Astrocyte of the spinal cord (primary cell): ENCODE measurements at regions not wholly inside any gene's neighbourhood (a gene's known extent, or its start where the extent isn't known, plus 50 kb on each side); places are given as distances from the start of the nearest gene placed in this dataset.

Experiments used
- DNase-seq: peaks from one replicate; pipeline ENCODE4 v3.0.0; 2011; ENCODE audit warnings: low read depth, low spot score
- H3K4me3 ChIP-seq: 2 replicates; pipeline ENCODE4 v1.5.1; 2011; ENCODE audit warnings: low read depth, mild to moderate bottlenecking, low read length, moderate library complexity
- in situ Hi-C: cut with HindIII; loops from 2 replicates; pipeline ENCODE4 v1.10.0; 2017; ENCODE audit warnings: low sequenced_read_pairs
- TF ChIP-seq, protein P1 (sequence below): IDR thresholded peaks from 2 replicates; pipeline ENCODE4 v1.5.1; 2012; ENCODE audit warnings: low read depth, mild to moderate bottlenecking, low read length, inconsistent platforms

GRCh38 chr5:23639326-23639725 lies 131.9 kb downstream of the PRDM9 start:
- in situ Hi-C loops, result no loop called here
- TF ChIP-seq, protein P1, sequence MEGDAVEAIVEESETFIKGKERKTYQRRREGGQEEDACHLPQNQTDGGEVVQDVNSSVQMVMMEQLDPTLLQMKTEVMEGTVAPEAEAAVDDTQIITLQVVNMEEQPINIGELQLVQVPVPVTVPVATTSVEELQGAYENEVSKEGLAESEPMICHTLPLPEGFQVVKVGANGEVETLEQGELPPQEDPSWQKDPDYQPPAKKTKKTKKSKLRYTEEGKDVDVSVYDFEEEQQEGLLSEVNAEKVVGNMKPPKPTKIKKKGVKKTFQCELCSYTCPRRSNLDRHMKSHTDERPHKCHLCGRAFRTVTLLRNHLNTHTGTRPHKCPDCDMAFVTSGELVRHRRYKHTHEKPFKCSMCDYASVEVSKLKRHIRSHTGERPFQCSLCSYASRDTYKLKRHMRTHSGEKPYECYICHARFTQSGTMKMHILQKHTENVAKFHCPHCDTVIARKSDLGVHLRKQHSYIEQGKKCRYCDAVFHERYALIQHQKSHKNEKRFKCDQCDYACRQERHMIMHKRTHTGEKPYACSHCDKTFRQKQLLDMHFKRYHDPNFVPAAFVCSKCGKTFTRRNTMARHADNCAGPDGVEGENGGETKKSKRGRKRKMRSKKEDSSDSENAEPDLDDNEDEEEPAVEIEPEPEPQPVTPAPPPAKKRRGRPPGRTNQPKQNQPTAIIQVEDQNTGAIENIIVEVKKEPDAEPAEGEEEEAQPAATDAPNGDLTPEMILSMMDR, result no peak
- no peak for DNase-seq

DNA sequence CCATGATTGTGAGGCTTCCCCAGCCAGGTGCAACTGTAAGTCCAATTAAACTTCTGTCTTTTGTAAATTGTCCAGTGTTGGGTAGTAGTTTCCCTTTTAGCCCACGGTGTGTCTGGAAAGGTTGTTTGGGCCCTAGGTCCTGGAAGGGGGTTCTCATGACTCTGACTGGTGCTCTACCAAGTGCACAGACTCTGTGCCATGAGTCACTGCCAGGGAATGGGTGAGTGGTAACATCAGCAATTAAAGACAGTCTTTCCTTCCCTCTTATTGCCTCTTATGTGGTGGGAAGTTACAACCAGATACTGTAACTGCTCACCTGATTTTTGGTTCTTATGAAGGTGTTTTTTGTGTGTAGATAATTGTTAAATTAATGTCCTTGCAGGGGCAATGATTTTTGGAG lies 141.2 kb downstream of the PRDM9 start:
- DNase-seq, result no peak
- TF ChIP-seq, protein P1, result no peak
- H3K4me3 ChIP-seq, result no peak overlapping the region
- in situ Hi-C loops, result no loop called here

More at GRCh38 chr5:23639326-23639725, 131.9 kb downstream of the PRDM9 start:
- H3K4me3 ChIP-seq, result no peak overlapping the region

DNA sequence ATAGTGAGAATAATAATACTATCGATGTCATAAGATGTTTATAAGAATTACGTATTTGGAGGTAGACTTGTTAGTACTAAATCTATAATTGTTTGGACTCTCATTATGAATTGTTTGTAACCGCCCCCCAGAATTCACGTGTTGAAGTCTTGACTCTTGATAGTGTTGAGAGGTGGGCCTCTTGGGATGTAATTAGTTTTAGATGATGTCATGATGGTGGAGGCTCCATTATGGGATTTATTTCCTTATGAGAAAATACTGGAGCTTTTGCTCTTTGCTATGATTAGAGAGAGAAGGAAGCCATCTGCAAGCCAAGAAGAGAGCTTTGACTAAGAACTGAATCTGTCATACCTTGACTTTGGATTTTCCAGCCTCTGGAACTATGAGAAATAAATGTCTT lies 142.2 kb downstream of the PRDM9 start:
- in situ Hi-C loops, result no loop called here
- TF ChIP-seq, protein P1, result no peak

DNA sequence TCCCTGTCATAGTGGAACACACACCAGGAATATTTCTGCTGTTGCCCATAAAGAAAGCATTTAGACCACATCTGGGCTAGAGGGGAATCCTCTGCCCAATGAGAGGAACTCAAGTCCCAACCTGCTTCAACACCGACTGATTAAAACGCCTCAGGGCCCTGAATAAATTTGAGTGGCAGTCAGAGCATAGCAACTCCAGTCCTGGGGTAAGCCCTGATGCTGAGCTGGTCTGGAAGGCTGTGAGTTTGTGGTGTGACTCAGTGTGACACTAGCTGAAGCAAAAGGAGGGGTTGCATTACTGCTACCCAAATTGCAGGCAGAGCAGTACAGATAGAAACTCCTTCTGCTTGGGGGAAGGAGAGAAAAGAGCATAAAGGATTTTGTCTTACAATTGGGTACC lies 148.3 kb downstream of the PRDM9 start:
- in situ Hi-C loops, result no loop called here
- no peak overlapping the region for H3K4me3 ChIP-seq
- DNase-seq, result no peak
- TF ChIP-seq, protein P1, result no peak

More for the DNA sequence above, 142.2 kb downstream of the PRDM9 start:
- no peak for DNase-seq
- no peak overlapping the region for H3K4me3 ChIP-seq

GRCh38 chr5:23675456-23675855 lies 168.0 kb downstream of the PRDM9 start:
- TF ChIP-seq, protein P1, result no peak
- in situ Hi-C loops, result no loop called here
- H3K4me3 ChIP-seq, result no peak overlapping the region
- no peak for DNase-seq

GRCh38 chr5:23677996-23678395 lies 170.6 kb downstream of the PRDM9 start:
- TF ChIP-seq, protein P1, result no peak
- no peak for DNase-seq
- in situ Hi-C loops, result no loop called here

GRCh38 chr5:23684103-23684502 lies 176.7 kb downstream of the PRDM9 start:
- no peak overlapping the region for H3K4me3 ChIP-seq
- TF ChIP-seq, protein P1, result no peak
- no peak for DNase-seq
- in situ Hi-C loops, result no loop called here

More at GRCh38 chr5:23677996-23678395, 170.6 kb downstream of the PRDM9 start:
- H3K4me3 ChIP-seq, result no peak overlapping the region
